SK-N-SH treated with all-trans-retinoic acid at 6 μM for 48 hours (cell line): ENCODE measurements at regions not wholly inside any gene's neighbourhood (a gene's known extent, or its start where the extent isn't known, plus 50 kb on each side); places are given as distances from the start of the nearest gene placed in this dataset.

Source experiments
- ARNTL ChIP-seq: fragments of 450-650 bp; formaldehyde crosslinking; IDR thresholded peaks from 2 replicates; pipeline ENCODE4 v1.5.0; 2020; ENCODE audit warnings: low read depth, mild to moderate bottlenecking, moderate library complexity, borderline replicate concordance
- CREB5 ChIP-seq: fragments of 250-450 bp; sonication (Bioruptor Pico); IDR thresholded peaks from 2 replicates; pipeline ENCODE4 v1.5.1; 2020; ENCODE audit warnings: low read depth, mild to moderate bottlenecking, moderate library complexity
- CSDC2 ChIP-seq: fragments of 250-450 bp; sonication (Bioruptor Pico); IDR thresholded peaks from 2 replicates; pipeline ENCODE4 v1.5.0; 2020; ENCODE audit warnings: mild to moderate bottlenecking, moderate library complexity
- ISL1 ChIP-seq: fragments of 250-450 bp; sonication (Bioruptor Pico); IDR thresholded peaks from 2 replicates; pipeline ENCODE4 v2.1.2; 2022; ENCODE audit warnings: mild to moderate bottlenecking, moderate library complexity
- OSR1 ChIP-seq: fragments of 250-450 bp; sonication (Bioruptor Pico); IDR thresholded peaks from 2 replicates; pipeline ENCODE4 v1.8.0; 2022; ENCODE audit warnings: moderate library complexity, mild to moderate bottlenecking, inconsistent platforms
- POU6F1 ChIP-seq: fragments of 250-450 bp; sonication (Bioruptor Pico); IDR thresholded peaks from 2 replicates; pipeline ENCODE4 v1.8.0; 2021; ENCODE audit warnings: low read depth, mild to moderate bottlenecking, moderate library complexity, borderline replicate concordance
- PPARA ChIP-seq: fragments of 250-450 bp; sonication (Bioruptor Pico); IDR thresholded peaks from 2 replicates; pipeline ENCODE4 v1.5.0; 2020; ENCODE audit warnings: mild to moderate bottlenecking, borderline replicate concordance
- RARB ChIP-seq: fragments of 250-450 bp; sonication (Bioruptor Pico); IDR thresholded peaks from 2 replicates; pipeline ENCODE4 v1.8.0; 2021; ENCODE audit warnings: mild to moderate bottlenecking, moderate library complexity
- SNAI2 ChIP-seq: fragments of 250-450 bp; sonication (Bioruptor Pico); IDR thresholded peaks from 2 replicates; pipeline ENCODE4 v1.5.0; 2020; ENCODE audit warnings: mild to moderate bottlenecking, moderate library complexity
- TSHZ2 ChIP-seq: fragments of 250-450 bp; sonication (Bioruptor Pico); IDR thresholded peaks from 2 replicates; pipeline ENCODE4 v1.5.0; 2020; ENCODE audit warnings: mild to moderate bottlenecking, moderate library complexity
- ZNF565 ChIP-seq: fragments of 450-650 bp; formaldehyde crosslinking; conservative IDR thresholded peaks from 2 replicates; pipeline ENCODE4 v1.5.0; 2020; ENCODE audit warnings: low read depth, mild to moderate bottlenecking, moderate library complexity
- ZNF70 ChIP-seq: fragments of 450-650 bp; formaldehyde crosslinking; IDR thresholded peaks from 2 replicates; pipeline ENCODE4 v1.5.0; 2020; ENCODE audit warnings: mild to moderate bottlenecking, moderate library complexity
- TF ChIP-seq, protein P1 (sequence below): fragments of 250-450 bp; sonication (Bioruptor Pico); IDR thresholded peaks from 2 replicates; pipeline ENCODE4 v1.8.0; 2020; ENCODE audit warnings: mild to moderate bottlenecking, moderate library complexity, borderline replicate concordance

- TF ChIP-seq, protein P1, sequence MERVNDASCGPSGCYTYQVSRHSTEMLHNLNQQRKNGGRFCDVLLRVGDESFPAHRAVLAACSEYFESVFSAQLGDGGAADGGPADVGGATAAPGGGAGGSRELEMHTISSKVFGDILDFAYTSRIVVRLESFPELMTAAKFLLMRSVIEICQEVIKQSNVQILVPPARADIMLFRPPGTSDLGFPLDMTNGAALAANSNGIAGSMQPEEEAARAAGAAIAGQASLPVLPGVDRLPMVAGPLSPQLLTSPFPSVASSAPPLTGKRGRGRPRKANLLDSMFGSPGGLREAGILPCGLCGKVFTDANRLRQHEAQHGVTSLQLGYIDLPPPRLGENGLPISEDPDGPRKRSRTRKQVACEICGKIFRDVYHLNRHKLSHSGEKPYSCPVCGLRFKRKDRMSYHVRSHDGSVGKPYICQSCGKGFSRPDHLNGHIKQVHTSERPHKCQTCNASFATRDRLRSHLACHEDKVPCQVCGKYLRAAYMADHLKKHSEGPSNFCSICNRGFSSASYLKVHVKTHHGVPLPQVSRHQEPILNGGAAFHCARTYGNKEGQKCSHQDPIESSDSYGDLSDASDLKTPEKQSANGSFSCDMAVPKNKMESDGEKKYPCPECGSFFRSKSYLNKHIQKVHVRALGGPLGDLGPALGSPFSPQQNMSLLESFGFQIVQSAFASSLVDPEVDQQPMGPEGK (CRISPR knock-in tag) = no peak
- TF ChIP-seq CREB5 (CRISPR knock-in tag) = no peak
- TF ChIP-seq CSDC2 (CRISPR knock-in tag) = no peak
- no peak for TF ChIP-seq RARB
- TF ChIP-seq ARNTL = no peak
- TF ChIP-seq SNAI2 (CRISPR knock-in tag) = no peak
- TF ChIP-seq ZNF70 = no peak
- no peak for TF ChIP-seq ISL1 (CRISPR knock-in tag)
- no peak for TF ChIP-seq POU6F1 (CRISPR knock-in tag)
- TF ChIP-seq OSR1 (CRISPR knock-in tag) = no peak
- TF ChIP-seq ZNF565 (CRISPR knock-in tag) = no peak
- TF ChIP-seq PPARA (CRISPR knock-in tag) = no peak
- no peak for TF ChIP-seq TSHZ2 (CRISPR knock-in tag)
Observed at GRCh38 chr9:38214432-38214831, 145.4 kb upstream of the SHB start.
